ENCODE measurements at regions not wholly inside any gene's neighbourhood (a gene's known extent, or its start where the extent isn't known, plus 50 kb on each side); places are given as distances from the start of the nearest gene placed in this dataset.

DNA sequence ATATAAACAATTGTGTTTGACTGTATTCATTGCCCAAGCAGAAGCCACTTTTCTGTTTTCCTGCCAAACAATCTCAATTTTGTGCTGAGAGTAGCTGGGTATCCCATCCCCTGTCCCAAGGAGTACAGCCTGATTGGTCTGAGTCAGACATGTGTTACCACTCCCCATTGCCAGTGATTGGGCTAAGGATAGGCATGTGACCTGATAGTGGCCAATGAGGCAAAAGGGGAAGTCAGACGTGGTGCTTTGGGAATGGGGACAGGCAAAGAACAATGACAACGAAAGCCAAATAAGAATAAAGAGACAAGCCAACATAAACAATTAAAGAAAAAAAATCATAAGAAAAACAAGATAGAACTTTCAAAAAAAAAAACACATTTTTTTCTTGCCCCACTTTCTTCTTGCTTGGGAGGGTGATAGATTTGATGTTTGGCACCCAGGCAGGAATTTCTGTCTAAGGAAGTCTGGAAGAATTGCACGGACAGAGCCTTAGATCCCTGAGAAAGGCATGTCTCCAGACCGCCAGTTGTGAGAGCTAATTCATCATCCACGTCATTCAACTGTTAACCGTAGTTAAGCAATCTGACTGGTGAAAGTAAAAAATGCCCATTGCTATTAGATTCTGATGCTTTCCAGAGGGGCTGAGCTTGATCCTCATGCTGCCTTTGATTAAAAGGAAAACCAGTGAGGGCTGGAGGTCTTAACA lies 626.6 kb upstream of the TMEM132C start:
- TF ChIP-seq, protein P1, sequence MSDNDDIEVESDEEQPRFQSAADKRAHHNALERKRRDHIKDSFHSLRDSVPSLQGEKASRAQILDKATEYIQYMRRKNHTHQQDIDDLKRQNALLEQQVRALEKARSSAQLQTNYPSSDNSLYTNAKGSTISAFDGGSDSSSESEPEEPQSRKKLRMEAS (IDR thresholded peaks at IDR 0.05; ENCODE audit: insufficient read depth, insufficient read length): no peak
- TF ChIP-seq FOS (IDR thresholded peaks at IDR 0.05; ENCODE audit: borderline replicate concordance, insufficient read depth, low read length) (no peak), MYC (IDR thresholded peaks at IDR 0.05; ENCODE audit: low read depth, low read length) (no peak)
- TF ChIP-seq, protein P2, sequence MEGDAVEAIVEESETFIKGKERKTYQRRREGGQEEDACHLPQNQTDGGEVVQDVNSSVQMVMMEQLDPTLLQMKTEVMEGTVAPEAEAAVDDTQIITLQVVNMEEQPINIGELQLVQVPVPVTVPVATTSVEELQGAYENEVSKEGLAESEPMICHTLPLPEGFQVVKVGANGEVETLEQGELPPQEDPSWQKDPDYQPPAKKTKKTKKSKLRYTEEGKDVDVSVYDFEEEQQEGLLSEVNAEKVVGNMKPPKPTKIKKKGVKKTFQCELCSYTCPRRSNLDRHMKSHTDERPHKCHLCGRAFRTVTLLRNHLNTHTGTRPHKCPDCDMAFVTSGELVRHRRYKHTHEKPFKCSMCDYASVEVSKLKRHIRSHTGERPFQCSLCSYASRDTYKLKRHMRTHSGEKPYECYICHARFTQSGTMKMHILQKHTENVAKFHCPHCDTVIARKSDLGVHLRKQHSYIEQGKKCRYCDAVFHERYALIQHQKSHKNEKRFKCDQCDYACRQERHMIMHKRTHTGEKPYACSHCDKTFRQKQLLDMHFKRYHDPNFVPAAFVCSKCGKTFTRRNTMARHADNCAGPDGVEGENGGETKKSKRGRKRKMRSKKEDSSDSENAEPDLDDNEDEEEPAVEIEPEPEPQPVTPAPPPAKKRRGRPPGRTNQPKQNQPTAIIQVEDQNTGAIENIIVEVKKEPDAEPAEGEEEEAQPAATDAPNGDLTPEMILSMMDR (IDR thresholded peaks at IDR 0.05; ENCODE audit: extremely low read depth in 1 of 2, insufficient read depth in 1 of 2, low read depth in 1 of 2, low read length in 2 of 2): no peak
- no peaks in the 10 kb centered on the region for H3K79me2 ChIP-seq (ENCODE audit: control insufficient read depth, insufficient read depth, low read length)
- no peak overlapping the region for H3K4me2 ChIP-seq (ENCODE audit: insufficient read depth, low read length)
- no peaks in the 10 kb centered on the region for H3K4me1 ChIP-seq (ENCODE audit: control insufficient read depth, extremely low read depth, insufficient read depth, low read length)
- dilution Hi-C loops (cut with MboI; ENCODE audit: extremely low pct_ligation_motif_present, low sequenced_read_pairs): no loop called here
- DNase-seq (ENCODE audit: low read depth, low spot score): no peak
- no peaks in the 10 kb centered on the region for H4K20me1 ChIP-seq (replicated peaks; ENCODE audit: control insufficient read depth, extremely low read depth, insufficient read depth, low read length)
- no peak overlapping the region for H3K4me3 ChIP-seq (replicated peaks in 1 of 3; ENCODE audit: insufficient read depth in 1 of 3, low read depth in 1 of 3, low read length in 3 of 3)
- no peaks in the 10 kb centered on the region for H3K9me1 ChIP-seq (replicated peaks; ENCODE audit: control insufficient read depth, extremely low read depth, insufficient read depth, low read length)
- ChIA-PET CTCF (no interaction called here), POLR2A (no interaction called here)
- intact Hi-C loops (cut with micrococcal nuclease): no loop called here
- no peaks in the 10 kb centered on the region for H3K36me3 ChIP-seq (ENCODE audit: control insufficient read depth in 2 of 2, extremely low read depth in 1 of 2, insufficient read depth in 2 of 2, low read length in 2 of 2)
- H3K27me3 ChIP-seq (ENCODE audit: control insufficient read depth in 2 of 2, insufficient read depth in 2 of 2, low read length in 2 of 2): no peaks in the 10 kb centered on the region
- no peak overlapping the region for H3K9ac ChIP-seq (replicated peaks; ENCODE audit: extremely low read depth, insufficient read depth, low read length)
- no peak overlapping the region for H3K27ac ChIP-seq (ENCODE audit: insufficient read depth, low read depth, low read length)
- FAIRE-seq: no peak
- H3K9me3 ChIP-seq (replicated peaks; ENCODE audit: control insufficient read depth, insufficient read depth, low read length): peaks cover 3% of the 10 kb centered on the region
- H2AFZ ChIP-seq (ENCODE audit: low read depth, low read length): no peak overlapping the region
- no TSS peak for BruUV-seq (replicated peaks)

DNA sequence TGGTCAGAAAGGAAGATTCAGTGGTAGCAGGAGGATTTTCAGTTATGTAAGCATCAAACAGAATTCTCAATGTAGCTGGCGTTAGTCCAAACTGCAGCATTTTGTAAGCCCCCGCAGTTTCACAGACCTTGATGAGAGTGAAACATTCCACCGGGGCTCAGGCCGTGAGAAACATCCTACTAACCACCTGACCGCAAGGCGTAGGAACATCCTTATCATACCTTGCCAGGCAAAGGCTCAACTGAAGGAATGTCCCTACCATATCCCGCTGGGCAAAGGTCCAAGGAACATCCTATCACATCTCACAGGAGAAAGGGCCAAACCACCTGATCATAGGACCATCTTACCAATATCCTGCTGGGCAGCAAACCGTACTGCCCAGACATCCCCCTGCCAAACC lies 624.8 kb upstream of the TMEM132C start:
- no peaks in the 10 kb centered on the region for H4K20me1 ChIP-seq (replicated peaks; ENCODE audit: control insufficient read depth, extremely low read depth, insufficient read depth, low read length)
- no peaks in the 10 kb centered on the region for H3K27me3 ChIP-seq (ENCODE audit: control insufficient read depth in 2 of 2, insufficient read depth in 2 of 2, low read length in 2 of 2)
- no peak overlapping the region for H3K27ac ChIP-seq (ENCODE audit: insufficient read depth, low read depth, low read length)
- H3K4me3 ChIP-seq (replicated peaks in 1 of 3; ENCODE audit: insufficient read depth in 1 of 3, low read depth in 1 of 3, low read length in 3 of 3): no peak overlapping the region
- H3K79me2 ChIP-seq (ENCODE audit: control insufficient read depth, insufficient read depth, low read length): no peaks in the 10 kb centered on the region
- DNase-seq (ENCODE audit: low read depth, low spot score) (no peak), FAIRE-seq (no peak)
- H3K4me2 ChIP-seq (ENCODE audit: insufficient read depth, low read length): no peak overlapping the region
- no peak overlapping the region for H3K9ac ChIP-seq (replicated peaks; ENCODE audit: extremely low read depth, insufficient read depth, low read length)
- H3K4me1 ChIP-seq (ENCODE audit: control insufficient read depth, extremely low read depth, insufficient read depth, low read length): no peaks in the 10 kb centered on the region
- dilution Hi-C loops (cut with MboI; ENCODE audit: extremely low pct_ligation_motif_present, low sequenced_read_pairs): no loop called here
- CTCF ChIA-PET: no interaction called here
- no peaks in the 10 kb centered on the region for H3K9me1 ChIP-seq (replicated peaks; ENCODE audit: control insufficient read depth, extremely low read depth, insufficient read depth, low read length)
- POLR2A ChIA-PET: no interaction called here
- no peak overlapping the region for H2AFZ ChIP-seq (ENCODE audit: low read depth, low read length)
- TF ChIP-seq, protein P2 (IDR thresholded peaks at IDR 0.05; ENCODE audit: extremely low read depth in 1 of 2, insufficient read depth in 1 of 2, low read depth in 1 of 2, low read length in 2 of 2): no peak
- TF ChIP-seq EZH2 (IDR thresholded peaks at IDR 0.05; ENCODE audit: borderline replicate concordance, low read depth, low read length, severe bottlenecking): no peak
- TF ChIP-seq, protein P1 (IDR thresholded peaks at IDR 0.05; ENCODE audit: insufficient read depth, insufficient read length): no peak
- no peak for TF ChIP-seq JUN (IDR thresholded peaks at IDR 0.05; ENCODE audit: borderline replicate concordance, insufficient read depth, insufficient read length, low read depth)
- intact Hi-C loops (cut with micrococcal nuclease): no loop called here
- no peaks in the 10 kb centered on the region for H3K36me3 ChIP-seq (ENCODE audit: control insufficient read depth in 2 of 2, extremely low read depth in 1 of 2, insufficient read depth in 2 of 2, low read length in 2 of 2)
- H3K9me3 ChIP-seq (replicated peaks; ENCODE audit: control insufficient read depth, insufficient read depth, low read length): no peaks in the 10 kb centered on the region
- BruUV-seq (replicated peaks): no TSS peak

All from endothelial cell of umbilical vein (primary cell).